Caco-2 (cell line): ENCODE measurements at regions not wholly inside any gene's neighbourhood (a gene's known extent, or its start where the extent isn't known, plus 50 kb on each side); places are given as distances from the start of the nearest gene placed in this dataset.

ENCODE experiments used
- BruUV-seq: library from RNA; stranded (reverse); fragments of 400-500 nt; replicated peaks from 2 replicates; lab custom pipeline; 2021; lab: Mats Ljungman, UMichigan
- CTCF ChIA-PET: fragments of 300-600 bp; sonication (Branson Sonifier 250); formaldehyde crosslinking; loops from one replicate; lab custom pipeline; 2022; ENCODE audit warnings: antibody characterized with exemption; lab: Charles Lee
- POLR2A ChIA-PET: fragments of 300-600 bp; sonication (Branson Sonifier 250); formaldehyde crosslinking; loops from one replicate; lab custom pipeline; 2022; ENCODE audit warnings: antibody characterized with exemption; lab: Charles Lee
- DNase-seq, 2 experiments: peaks; one replicate each; pipeline versions ENCODE4 v3.0.0 to v3.0.0-alpha.2; 2020 to 2022
- H3K27me3 ChIP-seq: replicated peaks from 2 replicates; pipeline ENCODE4 v1.6.0; 2011; ENCODE audit warnings: low read length; ENCODE audit not compliant: control insufficient read depth, insufficient read depth
- H3K36me3 ChIP-seq: 2 replicates; pipeline ENCODE4 v1.5.1; 2011; ENCODE audit warnings: low read length; ENCODE audit not compliant: control insufficient read depth, insufficient read depth
- H3K4me1 ChIP-seq: fragments of 250-450 bp; sonication (Bioruptor Pico); 2 replicates; pipeline ENCODE4 v1.5.1; 2020; ENCODE audit warnings: mild to moderate bottlenecking
- H3K4me3 ChIP-seq: 2 replicates; pipeline ENCODE4 v1.5.1; 2011; ENCODE audit warnings: low read depth, mild to moderate bottlenecking, control low read depth, low read length
- H3K9me3 ChIP-seq: fragments of 250-450 bp; sonication (Bioruptor Pico); 2 replicates; pipeline ENCODE4 v1.5.1; 2020; ENCODE audit warnings: mild to moderate bottlenecking, moderate library complexity
- H3K27ac Mint-ChIP-seq: one replicate; pipeline ENCODE4 v1.8.0; 2022; ENCODE audit warnings: mixed read lengths; ENCODE audit not compliant: unreplicated experiment
- H3K27me3 Mint-ChIP-seq: one replicate; pipeline ENCODE4 v1.8.0; 2022; ENCODE audit warnings: mixed read lengths; ENCODE audit not compliant: insufficient read depth, unreplicated experiment
- H3K36me3 Mint-ChIP-seq: one replicate; pipeline ENCODE4 v1.8.0; 2022; ENCODE audit warnings: mild to moderate bottlenecking, mixed read lengths; ENCODE audit not compliant: insufficient read depth, unreplicated experiment
- H3K4me1 Mint-ChIP-seq: one replicate; pipeline ENCODE4 v1.8.0; 2022; ENCODE audit warnings: low read depth, mixed read lengths; ENCODE audit not compliant: unreplicated experiment
- H3K4me3 Mint-ChIP-seq: one replicate; pipeline ENCODE4 v1.8.0; 2022; ENCODE audit warnings: mild to moderate bottlenecking, moderate library complexity, mixed read lengths; ENCODE audit not compliant: unreplicated experiment
- H3K9me3 Mint-ChIP-seq: one replicate; pipeline ENCODE4 v1.8.0; 2022; ENCODE audit warnings: mixed read lengths; ENCODE audit not compliant: unreplicated experiment
- CTCF ChIP-seq, 2 experiments: fragments of 200-600 bp in 1 of 2; IDR thresholded peaks; 1 replicate in 1 of 2; 2 replicates in 1 of 2; pipeline versions ENCODE4 v1.5.1 to v1.8.0; 2011 to 2022; ENCODE audit warnings: antibody characterized with exemption in 1 of 2, control low read depth in 1 of 2, inconsistent platforms in 1 of 2, low read depth in 1 of 2, low read length in 1 of 2, mild to moderate bottlenecking in 1 of 2, moderate library complexity in 1 of 2; ENCODE audit not compliant: insufficient read depth in 1 of 2, severe bottlenecking in 1 of 2, unreplicated experiment in 1 of 2
- intact Hi-C: fragments of 100-400 bp; cut with micrococcal nuclease; formaldehyde crosslinking; loops from one replicate; pipeline ENCODE4 v1.10.0; 2022; ENCODE audit not compliant: unreplicated experiment

- Histone ChIP-seq H3K27me3 (no peaks in the 10 kb centered on the region), H3K4me1 (no peaks in the 10 kb centered on the region), H3K9me3 (no peaks in the 10 kb centered on the region), H3K4me3 (no peak overlapping the region), H3K36me3 (no peaks in the 10 kb centered on the region)
- no peaks in the 10 kb centered on the region for H3K4me1 Mint-ChIP-seq
- no peak for DNase-seq
- H3K36me3 Mint-ChIP-seq: no peaks in the 10 kb centered on the region
- H3K4me3 Mint-ChIP-seq: no peak overlapping the region
- BruUV-seq: no TSS peak
- intact Hi-C loops: no loop called here
- POLR2A ChIA-PET: no interaction called here
- H3K9me3 Mint-ChIP-seq: no peaks in the 10 kb centered on the region
- CTCF ChIA-PET: no interaction called here
- TF ChIP-seq CTCF (IDR thresholded peaks at IDR 0.05; ENCODE audit: insufficient read depth in 1 of 2, low read depth in 1 of 2, low read length in 1 of 2, severe bottlenecking in 1 of 2, unreplicated experiment in 1 of 2): no peak
- H3K27me3 Mint-ChIP-seq: no peaks in the 10 kb centered on the region
- no peak overlapping the region for H3K27ac Mint-ChIP-seq
These were observed 921.8 kb upstream of the EPHA7 start for GRCh38 chr6:94341173-94341572.

GRCh38 chr6:94323853-94324252, 904.5 kb upstream of the EPHA7 start:
- H3K4me3 ChIP-seq: no peak overlapping the region
- H3K27me3 ChIP-seq: no peaks in the 10 kb centered on the region
- H3K4me1 ChIP-seq: no peaks in the 10 kb centered on the region
- H3K36me3 Mint-ChIP-seq: no peaks in the 10 kb centered on the region
- ChIA-PET POLR2A (no interaction called here), CTCF (interaction anchor here (1.0 kb wide), 2 partner anchors 29 to 768 kb away, joined by 4 to 8 read pairs; no protein-coding TSS in a partner anchor)
- H3K9me3 Mint-ChIP-seq: no peaks in the 10 kb centered on the region
- DNase-seq: peak; percentile 18 to 39
- no peak overlapping the region for H3K4me3 Mint-ChIP-seq
- peak; percentile 11 to 25 for TF ChIP-seq CTCF (IDR thresholded peaks at IDR 0.05; ENCODE audit: insufficient read depth in 1 of 2, low read depth in 1 of 2, low read length in 1 of 2, severe bottlenecking in 1 of 2, unreplicated experiment in 1 of 2)
- H3K4me1 Mint-ChIP-seq: no peaks in the 10 kb centered on the region
- BruUV-seq: no TSS peak
- intact Hi-C loops: loop anchor here (1.0 kb wide), 1 partner anchor 768 kb away; no protein-coding TSS in a partner anchor
- H3K27ac Mint-ChIP-seq: no peak overlapping the region
- H3K9me3 ChIP-seq: no peaks in the 10 kb centered on the region
- no peaks in the 10 kb centered on the region for H3K36me3 ChIP-seq
- no peaks in the 10 kb centered on the region for H3K27me3 Mint-ChIP-seq

GRCh38 chr6:94300424-94301144, 881.2 kb upstream of the EPHA7 start:
- intact Hi-C loops: no loop called here
- Mint-ChIP-seq H3K4me3 (no peak overlapping the region), H3K36me3 (no peaks in the 10 kb centered on the region), H3K27me3 (no peaks in the 10 kb centered on the region), H3K9me3 (no peaks in the 10 kb centered on the region), H3K4me1 (no peaks in the 10 kb centered on the region), H3K27ac (no peak overlapping the region)
- H3K4me3 ChIP-seq: no peak overlapping the region
- no peak for TF ChIP-seq CTCF (IDR thresholded peaks at IDR 0.05; ENCODE audit: insufficient read depth in 1 of 2, low read depth in 1 of 2, low read length in 1 of 2, severe bottlenecking in 1 of 2, unreplicated experiment in 1 of 2)
- no peaks in the 10 kb centered on the region for H3K4me1 ChIP-seq
- DNase-seq: no peak
- H3K36me3 ChIP-seq: no peaks in the 10 kb centered on the region
- ChIA-PET CTCF (no interaction called here), POLR2A (no interaction called here)
- no peaks in the 10 kb centered on the region for H3K27me3 ChIP-seq
- BruUV-seq: no TSS peak
- no peaks in the 10 kb centered on the region for H3K9me3 ChIP-seq
